Thoracic aorta (tissue), 2 donors: ENCODE measurements at regions not wholly inside any gene's neighbourhood (a gene's known extent, or its start where the extent isn't known, plus 50 kb on each side); places are given as distances from the start of the nearest gene placed in this dataset.

Experiments
- ATAC-seq: fragments of 150-250 bp; one replicate; pipeline ENCODE4 v1.8.0; 2017; ENCODE audit warnings: low read depth; ENCODE audit not compliant: insufficient number of reproducible peaks, low FRiP score
- DNase-seq: peaks from one replicate; pipeline ENCODE4 v3.0.0-alpha.2; 2020; ENCODE audit warnings: low spot score
- H3K27ac ChIP-seq, 2 donors: fragments of 200-600 bp; sonication (generic); 1 replicate in 1 of 2; 2 replicates in 1 of 2; pipeline ENCODE4 v1.5.1; 2016; ENCODE audit warnings: mild to moderate bottlenecking in 2 of 2, moderate library complexity in 2 of 2
- H3K27me3 ChIP-seq: fragments of 200-600 bp; sonication (generic); replicated peaks from 2 replicates; pipeline ENCODE4 v1.6.0; 2016; ENCODE audit warnings: mild to moderate bottlenecking; ENCODE audit not compliant: insufficient read depth
- H3K36me3 ChIP-seq: fragments of 200-600 bp; sonication (generic); one replicate; pipeline ENCODE4 v1.5.1; 2016
- H3K4me1 ChIP-seq, 2 donors: fragments of 200-600 bp; sonication (generic); 1 replicate in 1 of 2; 2 replicates in 1 of 2; pipeline versions ENCODE4 v1.5.1 to v1.6.0; 2016; ENCODE audit warnings: low read depth in 2 of 2, mild to moderate bottlenecking in 1 of 2; ENCODE audit not compliant: control insufficient read depth in 1 of 2
- H3K4me3 ChIP-seq: fragments of 200-600 bp; sonication (generic); 2 replicates; pipeline ENCODE4 v1.5.1; 2016; ENCODE audit warnings: mild to moderate bottlenecking
- H3K9me3 ChIP-seq: fragments of 200-600 bp; sonication (generic); 2 replicates; pipeline ENCODE4 v1.5.1; 2016
- CTCF ChIP-seq: fragments of 200-600 bp; sonication (generic); IDR thresholded peaks from one replicate; pipeline ENCODE4 v1.5.1; 2019; ENCODE audit warnings: antibody characterized with exemption

DNA sequence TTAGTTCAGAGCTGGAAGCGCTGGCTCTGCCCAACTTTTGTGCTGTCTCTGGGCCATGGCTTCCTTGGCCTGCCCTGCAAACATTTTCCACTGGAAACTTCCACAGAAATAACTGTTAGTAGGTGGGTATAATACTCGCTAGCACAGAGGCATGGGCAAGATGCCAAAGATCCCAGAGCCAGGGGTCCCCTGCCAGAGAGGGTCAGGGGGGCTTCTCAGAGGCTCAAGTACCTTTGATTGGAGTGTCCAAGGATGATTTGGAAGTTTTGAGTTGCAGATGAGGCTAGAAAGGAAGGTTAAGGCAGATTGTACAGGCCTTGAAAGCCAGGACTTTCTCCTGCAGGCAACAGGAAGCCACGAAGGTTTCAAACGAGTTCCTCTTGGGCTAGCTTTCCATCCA, 187.6 kb downstream of the DICER1 start:
- no peak for TF ChIP-seq CTCF
- no peak overlapping the region for H3K27ac ChIP-seq
- DNase-seq: no peak
- H3K36me3 ChIP-seq: no peaks in the 10 kb centered on the region
- no peaks in the 10 kb centered on the region for H3K27me3 ChIP-seq
- no peak for ATAC-seq
- H3K4me3 ChIP-seq: no peak overlapping the region
- no peaks in the 10 kb centered on the region for H3K9me3 ChIP-seq
- peaks cover 0 to 15% of the 10 kb centered on the region in 2 donors for H3K4me1 ChIP-seq

DNA sequence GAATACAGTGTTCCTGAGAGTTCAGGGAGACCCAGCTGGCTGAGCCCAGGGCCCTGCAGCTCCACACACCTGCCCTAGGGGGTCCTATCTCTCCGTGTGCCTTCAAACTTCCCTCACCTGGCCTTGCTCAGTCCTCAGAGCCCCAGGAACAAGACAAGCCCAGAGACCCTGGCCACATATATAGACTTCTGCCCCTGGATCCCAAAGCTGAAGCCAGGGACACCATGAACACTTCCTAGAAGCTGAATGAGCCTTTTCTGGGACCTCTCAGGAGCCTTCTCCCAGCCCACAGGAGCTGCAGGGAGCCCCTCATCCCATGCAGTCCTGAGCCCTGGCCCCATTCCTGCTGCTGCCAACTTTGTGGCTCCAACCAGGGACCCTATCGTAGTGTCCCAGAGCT, 190.5 kb downstream of the DICER1 start:
- no peak for TF ChIP-seq CTCF
- no peaks in the 10 kb centered on the region for H3K27me3 ChIP-seq
- ATAC-seq: no peak
- no peak for DNase-seq
- H3K27ac ChIP-seq: no peak overlapping the region
- peaks cover 0 to 1% of the 10 kb centered on the region in 2 donors for H3K4me1 ChIP-seq
- H3K36me3 ChIP-seq: no peaks in the 10 kb centered on the region
- H3K9me3 ChIP-seq: no peaks in the 10 kb centered on the region
- H3K4me3 ChIP-seq: no peak overlapping the region

DNA sequence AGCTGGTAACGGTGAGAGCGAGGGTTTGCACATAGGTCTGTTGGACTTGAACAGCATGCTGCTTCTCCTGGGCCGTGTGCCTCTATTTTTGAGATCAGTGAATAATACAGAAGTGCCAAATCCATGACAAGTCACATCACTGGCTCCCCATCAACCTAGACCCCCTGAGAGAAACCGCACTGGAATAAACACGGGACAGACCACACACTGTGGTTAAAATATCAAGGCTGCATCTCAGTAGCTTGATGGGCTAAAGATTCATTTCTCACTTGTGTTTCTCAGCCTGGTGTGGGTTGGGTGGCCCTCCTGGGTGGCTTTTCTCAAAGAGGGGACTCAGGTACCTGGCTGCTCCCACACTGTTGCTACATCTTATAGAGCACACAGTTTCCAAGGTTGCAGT, 191.0 kb downstream of the DICER1 start:
- no peaks in the 10 kb centered on the region for H3K36me3 ChIP-seq
- DNase-seq (no peak), ATAC-seq (no peak)
- no peaks in the 10 kb centered on the region for H3K27me3 ChIP-seq
- no peak overlapping the region for H3K27ac ChIP-seq
- H3K4me3 ChIP-seq: no peak overlapping the region
- TF ChIP-seq CTCF: no peak
- H3K9me3 ChIP-seq: no peaks in the 10 kb centered on the region
- H3K4me1 ChIP-seq: no peaks in the 10 kb centered on the region

DNA sequence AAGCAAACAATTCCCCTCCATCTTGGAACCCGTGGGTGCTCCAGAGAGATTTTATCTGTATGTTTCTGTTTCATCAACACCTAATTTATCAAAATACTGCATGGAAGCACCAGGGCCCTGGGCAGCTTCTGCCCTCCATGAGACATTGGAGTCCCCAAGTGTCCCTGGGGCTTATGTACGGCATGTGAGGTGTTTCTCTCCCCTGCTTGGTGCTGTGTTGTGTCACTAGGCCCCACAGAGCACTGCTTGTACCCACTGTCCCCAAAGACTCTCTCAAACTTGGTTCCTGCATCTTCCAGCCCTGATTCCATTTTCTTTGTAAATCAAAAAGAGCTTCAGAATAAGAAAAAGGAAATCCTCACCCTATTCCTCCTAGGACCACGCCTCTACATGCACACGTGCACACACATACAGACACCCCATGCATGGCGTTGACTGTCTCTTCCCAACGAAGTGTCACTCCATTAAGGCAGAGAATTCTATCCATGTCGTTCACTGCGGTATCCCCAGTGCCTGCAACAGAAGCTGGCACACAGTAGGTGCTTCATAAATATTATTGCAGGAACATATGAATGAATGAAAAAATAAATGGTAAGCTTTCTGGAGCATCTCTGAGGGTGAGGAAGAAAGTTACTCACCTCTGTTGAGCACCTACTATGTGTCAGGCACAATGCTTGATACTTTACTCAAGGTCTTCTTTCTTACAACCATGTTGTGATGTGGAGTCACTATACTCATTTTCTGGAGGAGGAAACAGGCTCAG, 191.6 kb downstream of the DICER1 start:
- no peak for TF ChIP-seq CTCF
- DNase-seq: no peak
- no peak overlapping the region for H3K27ac ChIP-seq
- H3K27me3 ChIP-seq: no peaks in the 10 kb centered on the region
- no peak overlapping the region for H3K4me3 ChIP-seq
- H3K4me1 ChIP-seq: peaks cover 0 to 2% of the 10 kb centered on the region in 2 donors
- H3K36me3 ChIP-seq: no peaks in the 10 kb centered on the region
- ATAC-seq: no peak
- no peaks in the 10 kb centered on the region for H3K9me3 ChIP-seq

GRCh38 chr14:94964931-94965330, 192.4 kb downstream of the DICER1 start:
- Histone ChIP-seq H3K4me1 (peaks cover 0 to 10% of the 10 kb centered on the region in 2 donors), H3K36me3 (no peaks in the 10 kb centered on the region), H3K4me3 (no peak overlapping the region), H3K9me3 (no peaks in the 10 kb centered on the region), H3K27me3 (no peaks in the 10 kb centered on the region), H3K27ac (no peak overlapping the region)
- DNase-seq (no peak), ATAC-seq (no peak)
- TF ChIP-seq CTCF: no peak
